GM12874 (cell line): ENCODE measurements at regions not wholly inside any gene's neighbourhood (a gene's known extent, or its start where the extent isn't known, plus 50 kb on each side); places are given as distances from the start of the nearest gene placed in this dataset.

Experiments used
- CTCF ChIP-seq: IDR thresholded peaks from 2 replicates; pipeline ENCODE4 v1.5.1; 2011; ENCODE audit warnings: low read depth, mild to moderate bottlenecking, control low read depth, low read length, moderate library complexity; ENCODE audit not compliant: insufficient read depth

- TF ChIP-seq CTCF, result no peak
Observed at GRCh38 chr10:65128277-65128676, 1607.1 kb downstream of the REEP3 start.

- TF ChIP-seq CTCF, result no peak
Observed at GRCh38 chr10:65130162-65130758, 1609.1 kb downstream of the REEP3 start.

GRCh38 chr10:65133652-65134051, 1612.5 kb downstream of the REEP3 start:
- no peak for TF ChIP-seq CTCF

- TF ChIP-seq CTCF, result no peak
Observed at GRCh38 chr10:65135508-65135907, 1614.3 kb downstream of the REEP3 start.

DNA sequence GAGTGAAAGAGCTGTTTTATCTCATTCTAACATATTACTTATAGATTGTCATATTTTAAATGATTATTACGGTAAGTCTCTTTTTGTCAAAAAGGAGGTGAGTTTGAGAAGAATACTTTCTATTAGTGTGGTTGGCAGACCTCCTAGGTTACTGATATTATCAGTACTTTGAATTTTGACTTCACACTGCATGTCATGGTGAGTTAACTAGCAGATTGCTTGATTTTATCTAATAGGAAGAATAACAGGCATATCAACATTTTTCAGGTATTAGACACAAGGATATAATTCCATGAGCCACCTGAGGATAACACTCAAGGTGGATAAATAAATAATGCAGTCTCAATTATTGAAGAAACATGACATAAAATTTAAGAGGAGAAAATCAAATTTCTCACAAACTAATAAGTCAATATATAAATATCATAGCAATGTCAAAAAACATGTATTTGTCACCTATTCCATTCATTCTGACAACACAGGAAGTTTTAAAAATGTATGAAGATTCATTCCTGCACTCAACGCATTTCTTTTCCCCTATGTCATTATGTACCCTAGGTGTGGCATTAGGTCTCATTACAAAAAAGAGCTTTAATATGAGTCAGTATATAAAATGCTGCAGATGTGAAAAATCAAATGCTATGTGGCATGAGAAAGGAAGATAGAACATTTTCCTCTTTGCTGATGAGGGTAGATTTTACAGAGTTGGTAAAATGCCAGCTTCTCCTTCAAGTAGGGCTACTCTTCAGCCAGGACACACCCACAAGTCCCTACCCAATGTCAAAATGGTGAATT, 1621.6 kb downstream of the REEP3 start:
- no peak for TF ChIP-seq CTCF

GRCh38 chr10:65143723-65144122, 1622.5 kb downstream of the REEP3 start:
- no peak for TF ChIP-seq CTCF

DNA sequence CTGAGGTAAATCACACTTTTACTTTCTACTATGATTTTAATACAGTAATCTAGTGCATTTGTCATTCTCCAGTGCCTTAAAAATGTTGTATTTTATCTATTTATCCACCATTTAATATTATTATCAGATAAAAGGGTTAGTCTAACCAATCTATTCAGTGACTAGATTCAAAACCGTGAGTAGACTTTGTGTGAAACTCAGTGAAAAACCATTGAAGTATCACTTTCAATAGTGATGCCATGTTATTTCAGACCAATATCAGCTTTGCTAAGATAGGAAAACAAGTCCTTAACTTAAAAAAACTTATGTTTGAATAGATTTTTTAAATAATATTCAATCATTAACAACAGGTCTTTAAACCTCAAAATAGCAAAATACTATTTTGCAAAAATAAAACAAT, 1628.7 kb downstream of the REEP3 start:
- no peak for TF ChIP-seq CTCF
